Sigmoid colon (tissue), 3 donors: ENCODE measurements at regions not wholly inside any gene's neighbourhood (a gene's known extent, or its start where the extent isn't known, plus 50 kb on each side); places are given as distances from the start of the nearest gene placed in this dataset.

Experiments
- POLR2A ChIP-seq, 2 donors: fragments of 450-650 bp; IDR thresholded peaks; one replicate each; pipeline ENCODE4 v1.6.1; 2016; ENCODE audit warnings: antibody characterized with exemption in 2 of 2, mild to moderate bottlenecking in 2 of 2, moderate library complexity in 2 of 2
- TF ChIP-seq, protein P1 (sequence below), 4 experiments: fragments of 450-650 bp in 3 of 4; fragments of 200-600 bp in 1 of 4; IDR thresholded peaks; one replicate each; pipeline ENCODE4 v1.5.1; 2016 to 2019; ENCODE audit warnings: antibody characterized with exemption in 4 of 4, mild to moderate bottlenecking in 3 of 4, moderate library complexity in 2 of 4

DNA sequence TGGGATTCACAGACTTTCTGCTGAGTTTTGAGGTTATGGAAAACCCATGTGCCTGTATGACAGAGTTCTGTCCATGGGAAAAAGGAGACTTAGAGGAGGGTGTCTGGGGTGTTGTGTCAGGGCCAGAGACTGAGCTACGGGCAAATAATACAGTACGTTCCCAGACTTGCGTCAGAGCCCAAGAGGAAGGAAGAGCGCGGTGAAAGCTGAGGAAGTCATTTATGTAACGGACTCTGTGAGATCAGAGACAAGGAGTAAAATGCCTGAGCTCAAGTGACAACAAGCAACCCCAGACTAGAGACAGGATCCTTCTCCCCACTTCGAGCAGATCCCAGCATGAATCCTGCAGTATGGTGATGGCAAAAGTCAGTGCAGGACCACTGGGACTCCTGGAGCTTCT is 368.6 kb upstream of the MCTP2 start:
- TF ChIP-seq, protein P1, sequence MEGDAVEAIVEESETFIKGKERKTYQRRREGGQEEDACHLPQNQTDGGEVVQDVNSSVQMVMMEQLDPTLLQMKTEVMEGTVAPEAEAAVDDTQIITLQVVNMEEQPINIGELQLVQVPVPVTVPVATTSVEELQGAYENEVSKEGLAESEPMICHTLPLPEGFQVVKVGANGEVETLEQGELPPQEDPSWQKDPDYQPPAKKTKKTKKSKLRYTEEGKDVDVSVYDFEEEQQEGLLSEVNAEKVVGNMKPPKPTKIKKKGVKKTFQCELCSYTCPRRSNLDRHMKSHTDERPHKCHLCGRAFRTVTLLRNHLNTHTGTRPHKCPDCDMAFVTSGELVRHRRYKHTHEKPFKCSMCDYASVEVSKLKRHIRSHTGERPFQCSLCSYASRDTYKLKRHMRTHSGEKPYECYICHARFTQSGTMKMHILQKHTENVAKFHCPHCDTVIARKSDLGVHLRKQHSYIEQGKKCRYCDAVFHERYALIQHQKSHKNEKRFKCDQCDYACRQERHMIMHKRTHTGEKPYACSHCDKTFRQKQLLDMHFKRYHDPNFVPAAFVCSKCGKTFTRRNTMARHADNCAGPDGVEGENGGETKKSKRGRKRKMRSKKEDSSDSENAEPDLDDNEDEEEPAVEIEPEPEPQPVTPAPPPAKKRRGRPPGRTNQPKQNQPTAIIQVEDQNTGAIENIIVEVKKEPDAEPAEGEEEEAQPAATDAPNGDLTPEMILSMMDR (IDR thresholded peaks at IDR 0.05): no peak
- TF ChIP-seq POLR2A (IDR thresholded peaks at IDR 0.05): no peak
